ENCODE measurements at regions not wholly inside any gene's neighbourhood (a gene's known extent, or its start where the extent isn't known, plus 50 kb on each side); places are given as distances from the start of the nearest gene placed in this dataset.

- TF ChIP-seq POLR2A (IDR thresholded peaks at IDR 0.05) (no peak), CTCF (IDR thresholded peaks at IDR 0.05) (no peak)
Observed at GRCh38 chr16:80407265-80407987, 133.4 kb upstream of the DYNLRB2 start.
